ENCODE measurements at regions not wholly inside any gene's neighbourhood (a gene's known extent, or its start where the extent isn't known, plus 50 kb on each side); places are given as distances from the start of the nearest gene placed in this dataset.
"Not testable (repeated sequence)": the region's sequence is repeated elsewhere in the genome, so short reads cannot be mapped to it uniquely, and the experiment has no call there.

DNA sequence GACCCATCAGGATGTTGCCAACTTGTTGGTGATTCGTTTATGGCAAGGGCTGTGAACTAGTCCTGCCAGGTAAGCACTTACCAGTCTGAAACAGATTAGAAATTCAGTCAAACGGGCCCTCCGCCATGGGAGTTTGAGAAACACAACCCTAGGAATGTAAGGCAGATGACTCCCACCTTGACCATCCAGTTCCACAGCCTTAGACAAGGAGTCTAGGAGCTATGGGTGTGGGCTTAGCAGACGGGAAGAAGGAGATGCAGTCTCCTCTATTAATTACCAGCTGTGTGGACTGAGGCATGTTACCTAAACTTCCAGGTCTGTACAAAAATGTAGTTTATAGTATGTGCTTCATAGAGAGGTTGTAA lies 319.4 kb upstream of the NCKAP5 start:
- no peak for DNase-seq

DNA sequence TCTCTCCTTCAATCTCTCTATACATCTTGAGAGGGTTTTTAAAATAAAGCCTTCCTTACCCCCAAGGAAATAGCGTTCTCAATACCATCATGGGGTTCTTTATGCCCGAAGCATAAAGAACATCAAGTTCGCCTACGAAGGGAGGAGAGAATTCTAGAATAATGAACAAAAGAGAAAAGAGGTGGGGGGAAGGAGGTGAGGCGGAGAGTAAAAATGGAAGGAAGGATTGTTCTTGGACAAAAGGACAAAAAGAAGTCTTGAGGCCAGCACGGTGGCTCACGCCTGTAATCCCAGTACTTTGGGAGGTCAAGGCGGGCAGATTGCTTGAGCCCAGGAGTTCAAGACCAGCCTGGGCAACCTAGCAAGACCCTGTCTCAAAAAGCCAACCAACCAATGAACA lies 319.8 kb upstream of the NCKAP5 start:
- no peak for DNase-seq

DNA sequence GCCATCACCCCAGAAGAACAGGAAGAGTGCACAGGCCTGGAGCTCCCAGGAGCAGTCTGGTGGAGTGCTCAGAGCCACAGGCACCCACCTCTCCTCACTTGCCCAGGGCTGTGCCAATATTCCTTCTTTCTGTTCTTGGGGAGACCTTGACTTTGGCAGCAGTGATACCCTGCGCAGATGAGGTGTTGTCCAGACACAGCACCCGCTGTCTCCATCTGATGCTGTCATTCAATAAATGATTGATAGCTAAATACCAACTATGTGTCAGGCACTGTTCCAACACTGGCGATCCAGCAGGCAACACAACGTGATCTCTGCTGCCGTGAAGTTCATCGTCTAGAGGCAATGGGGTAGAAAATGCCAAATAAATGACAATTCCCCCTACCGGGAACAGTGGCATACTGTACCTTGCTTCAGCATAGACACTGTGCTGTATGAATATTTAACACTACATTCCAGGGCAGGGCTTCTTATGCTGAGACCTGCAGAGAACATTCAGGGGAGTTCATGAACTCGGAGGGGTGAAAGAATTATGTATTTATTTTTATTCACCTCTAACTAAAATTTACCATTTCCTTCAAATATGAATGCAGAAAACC lies 320.5 kb upstream of the NCKAP5 start:
- no peak for DNase-seq

DNA sequence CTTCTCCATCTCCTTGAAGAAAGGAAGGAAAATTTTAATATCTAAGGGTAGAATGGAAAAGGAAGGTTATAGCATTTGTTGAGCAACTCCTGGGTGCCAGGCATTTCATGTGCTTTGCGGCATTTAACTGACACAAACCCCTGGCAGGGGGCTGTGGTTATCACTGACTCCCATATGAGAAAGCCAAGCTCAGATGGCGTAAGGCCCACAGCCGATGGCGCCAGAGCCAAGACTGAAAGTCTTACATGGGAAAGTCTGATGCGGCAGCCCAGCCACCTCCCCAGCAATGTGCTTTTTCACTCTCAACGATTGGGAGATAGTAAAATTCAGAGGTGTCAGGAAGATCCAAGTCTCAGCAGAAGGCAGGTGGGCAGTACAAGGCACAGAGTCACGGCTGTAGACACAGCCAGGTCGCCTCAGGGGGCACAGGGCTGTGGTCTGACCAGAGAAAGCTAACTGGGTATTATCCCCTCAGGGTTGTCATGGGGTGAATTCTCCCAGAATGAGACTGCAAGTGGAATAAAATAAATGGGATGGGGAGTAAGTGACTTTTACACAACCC lies 324.2 kb upstream of the NCKAP5 start:
- no peak for DNase-seq

DNA sequence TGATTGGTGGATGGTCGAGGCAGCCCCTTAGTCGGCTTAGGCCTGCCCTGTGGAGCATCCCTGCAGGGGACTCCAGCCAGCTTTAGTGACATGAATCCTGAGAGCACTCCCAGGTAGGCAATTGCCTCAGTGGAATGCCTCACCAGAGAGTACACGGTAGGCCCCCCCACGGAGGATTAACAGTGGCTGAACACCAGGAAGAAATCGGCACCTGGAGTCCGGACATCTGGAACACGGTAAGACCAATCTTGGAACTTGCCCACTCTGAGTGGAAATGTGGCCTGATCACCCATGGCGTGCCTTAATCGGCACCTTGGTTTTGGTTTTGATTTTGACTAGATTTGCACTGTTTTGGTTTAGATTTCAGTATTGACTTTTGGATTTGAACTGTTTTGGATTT lies 326.2 kb upstream of the NCKAP5 start:
- DNase-seq: no peak

DNA sequence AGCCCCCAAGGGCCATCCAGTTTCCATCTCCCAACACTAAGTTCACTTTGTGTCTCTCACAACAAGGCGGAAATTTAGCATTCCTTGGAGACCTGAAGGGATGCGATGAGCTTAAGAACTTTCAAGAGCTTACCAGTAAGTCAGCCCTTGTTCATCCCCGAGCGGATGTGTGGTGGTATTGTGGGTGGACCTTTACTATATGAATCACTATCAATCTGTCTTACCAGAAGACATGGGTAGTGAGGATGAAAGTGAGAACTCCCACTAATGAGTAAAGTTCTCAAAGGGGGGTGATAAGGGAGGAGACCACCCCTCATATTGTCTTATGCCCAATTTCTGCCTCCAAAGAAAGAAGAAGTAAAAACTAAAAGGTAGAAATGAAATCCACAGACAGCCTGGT lies 329.6 kb upstream of the NCKAP5 start:
- DNase-seq: not testable (repeated sequence)

DNA sequence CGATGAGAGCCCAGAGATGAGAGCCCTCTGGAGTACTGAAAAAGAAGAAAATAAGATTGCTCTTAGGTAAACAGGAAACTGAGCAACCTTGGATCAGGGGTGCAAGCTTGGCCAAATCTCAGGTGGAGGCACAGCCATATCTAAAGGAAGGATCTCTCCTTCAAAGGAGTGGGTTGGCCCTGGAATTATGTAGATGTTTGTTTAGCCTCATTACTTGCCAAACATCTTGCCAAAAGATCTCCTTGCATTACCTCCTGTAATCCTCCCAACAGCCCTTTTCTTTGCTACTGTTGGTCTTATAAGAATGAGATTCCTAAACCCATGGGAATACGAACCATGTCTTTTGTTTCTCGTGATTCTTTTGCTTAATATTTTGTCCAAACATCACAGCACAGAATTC lies 332.6 kb upstream of the NCKAP5 start:
- DNase-seq: no peak

DNA sequence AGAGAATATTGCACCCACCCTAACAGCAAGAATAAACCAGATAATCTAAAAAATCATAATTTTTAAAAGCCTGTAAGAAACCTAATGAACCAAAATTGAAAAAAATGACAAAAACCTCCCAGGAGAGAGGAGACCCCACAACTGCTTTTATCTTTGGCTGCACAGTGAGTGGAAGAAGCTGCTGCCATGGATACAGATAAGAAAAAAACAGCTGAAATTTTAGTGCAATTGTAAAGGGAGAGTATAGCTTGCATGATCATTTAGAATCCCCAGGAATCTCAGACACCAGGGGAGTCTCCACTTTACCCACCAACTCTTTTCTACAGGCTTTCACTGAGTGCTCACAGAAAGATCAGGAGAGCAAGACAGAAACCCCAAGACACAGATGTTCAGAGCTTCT lies 338.1 kb upstream of the NCKAP5 start:
- no peak for DNase-seq

DNA sequence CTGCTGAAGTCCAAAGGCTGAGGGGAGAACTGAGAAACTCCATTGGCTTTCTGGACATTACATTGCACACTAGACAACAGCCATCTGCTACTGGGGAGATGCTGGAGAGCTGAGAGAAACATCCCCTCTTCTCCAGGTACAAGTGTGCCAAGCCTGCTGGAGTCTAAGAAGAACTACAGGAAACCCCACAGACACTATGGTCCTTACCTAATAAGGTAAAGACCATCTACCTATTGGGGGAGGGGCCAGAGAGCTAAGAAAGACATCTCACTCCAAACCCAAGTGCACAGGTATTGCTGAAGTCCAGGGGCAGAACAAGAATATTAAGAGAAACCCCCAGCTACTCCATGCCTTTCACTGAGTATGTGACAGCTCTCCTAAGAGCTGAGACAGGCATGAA lies 338.7 kb upstream of the NCKAP5 start:
- DNase-seq: no peak

DNA sequence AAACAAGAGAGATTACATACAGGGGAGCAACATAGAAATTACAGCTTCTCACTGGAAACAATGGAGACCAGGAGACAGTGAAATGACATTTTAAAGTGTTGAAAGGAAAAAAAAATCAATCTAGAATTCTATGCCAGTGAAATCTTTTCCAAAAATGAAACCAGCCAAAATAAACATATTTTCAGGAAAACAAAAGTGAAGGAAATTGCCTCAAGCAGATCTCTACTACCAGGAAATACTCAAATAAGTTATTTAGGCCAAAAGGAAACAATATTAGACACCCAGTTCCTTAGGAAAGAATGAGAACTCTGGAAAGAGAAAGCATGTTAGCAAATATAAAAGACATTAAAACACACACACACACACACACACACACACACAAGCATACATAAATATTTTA lies 339.9 kb upstream of the NCKAP5 start:
- DNase-seq: no peak

DNA sequence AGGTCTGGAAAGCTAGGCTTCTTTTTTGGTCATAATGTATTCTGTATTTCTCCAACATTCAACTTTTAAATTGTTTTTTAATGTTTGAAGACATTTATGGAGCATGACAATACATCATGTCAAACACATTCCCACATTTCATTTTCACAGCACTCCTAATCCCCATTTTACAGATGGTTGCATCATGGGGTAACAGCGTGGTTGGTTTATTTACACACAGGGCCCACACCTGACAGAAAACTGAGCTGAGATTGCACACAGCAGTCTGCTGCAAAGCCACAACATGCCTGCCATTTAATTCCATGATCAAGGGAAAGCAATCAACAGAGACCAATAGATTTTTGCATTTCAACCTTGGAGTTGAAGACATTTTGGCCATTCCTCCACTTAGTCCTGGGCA lies 335.7 kb upstream of the MGAT5 start:
- no peak for DNase-seq

DNA sequence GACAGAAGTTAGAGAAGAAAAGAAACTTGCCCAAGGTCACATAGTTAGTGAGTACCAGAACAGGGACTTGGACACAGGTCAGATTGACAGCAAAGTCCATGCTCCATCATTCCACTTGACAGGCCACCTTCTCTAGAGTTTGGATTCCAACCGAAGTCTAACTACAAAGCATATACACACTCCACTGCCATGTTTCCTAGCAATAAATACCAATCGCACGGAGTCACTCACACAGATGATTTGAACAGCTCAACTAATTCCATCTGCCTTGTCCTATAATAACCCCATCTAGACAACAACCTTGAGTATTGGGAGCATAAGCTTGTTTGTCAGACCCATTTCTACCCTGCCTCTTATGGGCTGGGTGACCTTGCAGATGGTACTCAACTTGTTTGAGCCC lies 334.6 kb upstream of the MGAT5 start:
- DNase-seq: no peak

DNA sequence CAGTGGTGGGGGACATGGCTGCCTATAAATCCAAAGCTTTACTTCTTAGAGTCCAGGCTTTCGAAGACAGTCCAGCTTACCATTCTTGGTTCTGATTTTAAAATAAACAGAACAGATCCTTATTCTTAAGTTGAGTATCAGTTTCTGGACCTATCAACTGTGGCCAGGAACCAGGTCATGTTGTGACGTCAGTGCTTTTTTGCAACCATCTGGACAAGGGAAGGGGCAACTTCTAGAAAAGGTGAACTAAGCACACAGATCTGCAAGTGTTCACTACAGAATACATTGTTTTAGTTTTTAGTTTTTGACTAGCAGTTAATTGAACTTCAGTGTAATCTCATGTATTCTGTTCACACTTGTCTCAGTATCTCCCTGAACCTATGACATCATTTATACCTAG lies 326.0 kb upstream of the MGAT5 start:
- DNase-seq: no peak

DNA sequence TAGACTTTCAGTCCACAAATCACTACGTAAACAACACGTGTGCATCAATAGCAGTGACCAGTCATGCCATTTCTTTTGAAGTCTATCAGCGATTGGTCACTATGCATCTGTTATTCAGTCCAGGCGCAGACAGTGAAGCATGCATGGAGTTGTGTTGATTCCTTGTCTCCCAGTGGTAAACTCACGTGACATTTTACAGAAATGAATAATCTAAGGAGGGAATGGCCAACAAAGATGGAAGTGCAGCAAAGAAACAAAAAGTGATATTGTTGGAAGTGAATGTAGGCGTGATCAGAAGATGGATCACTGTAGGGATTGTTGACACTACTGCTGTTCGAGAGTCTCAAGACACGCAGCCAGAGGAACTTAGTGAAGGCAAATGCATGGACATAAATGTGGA lies 317.8 kb upstream of the MGAT5 start:
- DNase-seq: no peak

DNA sequence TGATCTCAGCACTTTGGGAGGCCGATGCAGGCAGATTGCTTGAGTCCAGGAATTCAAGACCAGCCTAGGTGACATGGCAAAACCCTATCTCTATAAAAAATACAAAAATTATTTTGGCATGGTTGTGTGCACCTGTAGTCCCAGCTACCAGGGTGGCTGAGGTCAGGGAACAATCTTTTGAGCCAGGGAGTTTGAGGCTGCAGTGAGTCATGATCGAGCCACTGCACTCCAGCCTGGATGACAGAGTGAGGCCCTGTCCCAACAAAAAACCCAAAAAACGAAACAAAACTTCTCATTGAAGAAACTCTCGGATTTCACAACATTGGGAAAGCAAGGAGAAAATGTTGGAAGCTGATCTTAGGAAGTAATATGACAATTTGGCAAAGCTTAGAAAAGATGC lies 317.3 kb upstream of the MGAT5 start:
- DNase-seq: no peak

DNA sequence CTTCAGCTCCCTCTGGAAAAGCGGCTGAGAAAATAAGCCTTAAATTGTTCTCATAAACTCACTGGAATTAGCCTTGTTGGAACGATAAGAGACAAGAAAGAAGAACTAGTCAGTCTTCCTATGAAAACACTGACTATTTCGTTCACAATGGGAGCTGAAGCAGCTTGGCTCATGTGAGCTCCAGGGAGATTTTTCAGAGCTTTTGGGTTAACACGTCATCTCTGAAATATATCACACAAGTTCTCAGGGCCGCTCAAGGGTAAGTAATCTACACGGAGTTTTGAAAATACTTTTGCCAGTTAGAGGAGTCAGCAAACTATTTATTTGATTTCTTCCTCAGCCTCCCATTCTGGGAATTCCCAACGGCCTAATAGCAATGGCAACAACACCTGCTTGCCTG lies 316.2 kb upstream of the MGAT5 start:
- DNase-seq: no peak

DNA sequence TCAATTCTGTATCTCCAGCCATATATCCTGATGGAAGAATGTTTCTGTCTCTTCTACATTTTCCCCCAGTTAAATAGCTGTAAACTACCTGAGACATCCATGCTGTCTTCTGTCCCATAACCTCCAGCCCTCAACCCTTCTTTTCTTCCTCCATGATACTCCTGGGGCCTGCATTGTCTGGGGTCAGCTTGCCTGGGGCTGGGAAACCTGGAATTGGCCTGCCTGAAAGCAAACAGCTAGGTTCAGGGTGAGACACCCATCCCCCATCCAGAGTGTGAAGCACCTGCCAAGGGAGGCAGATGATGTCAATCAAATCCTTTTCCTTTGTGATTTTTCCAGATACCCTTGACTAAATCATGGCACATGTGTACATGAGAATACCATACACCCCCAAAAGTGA lies 313.7 kb upstream of the MGAT5 start:
- no peak for DNase-seq

DNA sequence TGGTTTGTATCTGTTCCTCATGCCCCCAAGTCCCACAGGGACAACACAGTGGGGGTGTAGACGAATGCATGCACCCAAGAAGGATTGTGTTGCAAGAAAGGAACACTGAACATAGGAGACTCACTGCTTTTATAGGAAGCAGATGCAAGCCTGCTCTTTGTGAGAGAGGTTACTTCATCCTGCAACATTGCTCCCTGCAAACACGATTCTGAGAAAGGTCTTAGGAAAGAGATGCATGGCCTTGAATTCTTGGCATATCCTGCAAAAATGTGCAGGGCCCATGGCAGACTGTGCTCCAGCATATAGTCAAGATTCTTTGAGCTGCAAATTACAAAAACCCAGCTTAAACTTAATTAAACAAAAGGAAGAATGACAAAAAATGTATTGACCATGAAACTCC lies 312.2 kb upstream of the MGAT5 start:
- DNase-seq: no peak

DNA sequence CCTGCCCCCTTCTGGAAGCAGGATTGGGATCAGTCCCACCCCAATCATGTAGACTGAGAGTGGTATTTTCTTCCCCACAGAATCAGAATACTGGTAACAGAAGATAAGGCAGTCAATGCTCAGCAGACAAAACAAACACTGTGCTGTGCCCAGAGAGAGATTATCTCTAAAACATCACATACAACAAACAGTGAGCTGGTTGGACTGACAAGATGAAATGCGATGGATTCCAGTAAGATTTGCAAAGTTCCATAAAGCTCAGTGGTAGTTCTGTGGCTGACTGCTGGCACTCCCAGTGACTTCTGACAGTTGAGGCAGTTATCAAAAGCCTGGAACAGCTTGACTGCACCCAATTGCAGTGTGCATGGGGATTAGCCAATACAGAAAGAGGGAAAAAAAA lies 311.5 kb upstream of the MGAT5 start:
- no peak for DNase-seq

DNA sequence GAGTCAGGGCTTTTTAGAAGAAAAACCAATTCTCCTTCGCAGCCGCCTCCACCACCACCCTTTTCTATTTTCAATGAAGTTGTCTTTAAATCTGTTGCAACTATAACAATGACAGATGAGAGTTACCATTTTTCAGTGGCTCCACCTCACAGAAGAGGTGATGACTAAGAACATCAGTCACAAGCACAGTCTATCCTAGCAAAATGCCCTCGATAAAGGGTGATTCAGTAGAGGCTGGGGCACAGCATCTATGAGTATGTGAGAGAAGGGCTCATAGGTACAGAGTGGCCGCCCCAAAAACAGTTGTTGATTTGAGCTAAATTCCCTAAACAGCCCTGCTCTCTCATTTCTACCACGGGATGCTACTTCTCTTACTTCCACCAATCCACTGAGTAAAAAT lies 310.8 kb upstream of the MGAT5 start:
- no peak for DNase-seq

DNA sequence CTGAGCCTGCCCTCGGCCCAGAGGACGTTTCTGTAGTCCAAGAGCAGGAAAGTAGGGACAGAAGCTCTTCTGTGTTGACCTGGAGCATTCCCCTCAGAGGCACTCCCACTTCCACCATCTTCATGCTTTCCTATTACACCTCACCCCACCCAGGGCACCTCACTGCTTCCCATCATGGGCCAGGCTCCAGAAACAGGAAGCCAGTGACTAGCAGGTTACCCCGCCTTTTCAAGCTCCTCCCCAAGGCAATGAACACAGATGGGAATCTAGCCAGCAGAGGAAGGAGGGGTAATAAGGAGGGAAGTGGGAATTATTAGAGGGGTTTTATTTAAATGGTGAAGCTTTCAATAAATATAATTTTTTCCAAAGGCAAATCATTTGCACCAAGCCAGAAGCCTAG lies 308.8 kb upstream of the MGAT5 start:
- DNase-seq: no peak

DNA sequence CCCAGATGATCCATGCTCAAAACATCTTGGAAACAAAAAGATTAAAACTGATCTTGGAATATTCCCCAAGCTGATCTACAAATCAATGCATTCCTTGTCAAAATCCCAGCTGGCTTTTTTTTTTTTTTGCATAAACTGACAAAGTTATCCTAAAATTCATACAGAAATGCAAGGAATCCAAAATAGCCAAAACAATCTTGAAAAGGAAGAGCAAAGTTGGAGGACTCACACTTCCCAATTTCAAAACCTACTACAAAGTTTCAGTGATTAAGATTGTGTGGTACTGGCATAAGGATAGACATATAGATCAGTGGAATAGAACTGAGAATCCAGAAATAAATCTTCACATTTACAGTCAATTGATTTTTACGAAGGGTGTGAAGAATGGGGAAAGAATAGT lies 306.8 kb upstream of the MGAT5 start:
- no peak for DNase-seq

DNA sequence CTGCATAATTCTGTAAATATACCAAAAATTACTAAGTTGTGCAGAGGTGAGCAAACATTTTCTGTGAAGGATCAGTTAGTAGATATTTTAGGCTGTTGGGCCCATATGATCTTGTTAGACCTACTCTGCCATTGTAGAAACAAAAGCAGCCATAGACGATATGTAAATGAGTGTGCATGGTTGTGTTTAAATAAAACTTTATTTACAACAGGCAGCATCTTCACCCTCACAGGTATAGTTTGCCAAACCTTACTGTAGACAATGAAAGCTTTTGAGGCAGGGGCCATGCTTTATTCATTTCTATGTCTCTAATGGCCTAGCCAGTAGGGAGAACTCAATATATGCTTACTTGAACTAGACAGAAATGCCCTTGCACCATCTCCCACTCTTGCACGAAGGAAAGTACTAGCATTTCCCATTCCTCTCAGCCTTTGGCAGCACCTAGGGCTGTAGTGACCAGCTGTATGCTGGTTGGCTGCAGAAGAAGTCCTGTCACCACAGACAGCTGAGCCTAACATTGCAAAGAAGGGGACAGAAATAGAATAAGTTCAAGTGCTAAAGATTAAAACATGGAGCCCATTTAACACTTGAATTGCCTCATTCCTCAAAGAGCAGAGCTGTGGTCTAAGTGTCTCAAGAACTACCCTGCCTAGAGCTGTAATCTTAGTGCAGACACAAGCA lies 305.1 kb upstream of the MGAT5 start:
- DNase-seq: no peak

DNA sequence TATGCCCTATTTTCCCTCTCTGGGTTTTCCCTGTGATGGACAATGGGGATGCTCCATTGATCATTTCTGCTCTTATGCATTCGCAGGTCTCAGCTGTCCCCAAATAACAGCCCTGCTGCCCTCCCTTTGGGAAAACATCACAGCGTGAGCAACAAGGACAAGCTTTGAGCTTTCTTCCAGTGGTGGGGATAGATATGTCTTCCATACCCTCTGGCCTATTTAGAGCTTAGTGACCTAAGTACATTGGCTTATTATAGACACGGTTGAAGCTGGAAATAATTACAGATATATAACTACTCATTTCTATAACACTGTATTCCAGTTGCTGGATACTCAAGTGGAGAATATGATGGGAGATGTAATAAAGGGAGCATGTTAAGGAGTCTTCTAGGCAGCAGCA lies 304.3 kb upstream of the MGAT5 start:
- DNase-seq: no peak

DNA sequence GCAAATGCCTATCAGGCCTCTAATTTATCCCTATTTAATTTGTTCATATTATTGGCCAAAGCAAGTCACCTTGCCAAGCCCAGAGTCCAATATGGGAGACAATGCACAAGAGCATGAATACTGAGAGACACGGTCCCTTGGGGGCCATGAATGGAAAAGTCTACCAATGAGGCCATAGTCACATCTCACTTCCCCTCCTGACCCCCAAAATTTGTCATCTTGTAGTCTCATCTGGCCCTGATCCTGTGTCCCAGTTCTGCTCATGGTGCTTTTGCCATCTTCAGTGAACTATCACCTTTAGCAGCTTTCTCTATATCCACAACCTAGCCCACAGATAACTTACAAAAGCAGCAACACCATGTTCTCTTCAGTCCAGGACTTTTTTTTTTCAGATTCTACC lies 302.7 kb upstream of the MGAT5 start:
- no peak for DNase-seq

Data from NCI-H2081 (cell line).